Osteoblast (primary cell): ENCODE measurements at regions not wholly inside any gene's neighbourhood (a gene's known extent, or its start where the extent isn't known, plus 50 kb on each side); places are given as distances from the start of the nearest gene placed in this dataset.
A peak's percentile ranks its signal among the peaks of the same experiment; 100 is the strongest.

Experiments
- DNase-seq: peaks from one replicate; pipeline ENCODE4 v3.0.0; 2011; ENCODE audit warnings: low spot score, mixed read lengths; ENCODE audit not compliant: insufficient read length; ENCODE audit errors: missing footprints
- H2AFZ ChIP-seq: 2 replicates; pipeline ENCODE4 v1.6.0; 2011; ENCODE audit warnings: mild to moderate bottlenecking, low read length
- H3K27ac ChIP-seq: 2 replicates; pipeline ENCODE4 v1.5.1; 2011; ENCODE audit warnings: mild to moderate bottlenecking, low read depth, low read length, moderate library complexity
- H3K27me3 ChIP-seq: 2 replicates; pipeline ENCODE4 v1.6.0; 2012; ENCODE audit warnings: mild to moderate bottlenecking, control low read depth, inconsistent platforms, low read length, moderate library complexity; ENCODE audit not compliant: insufficient read depth
- H3K36me3 ChIP-seq: 2 replicates; pipeline ENCODE4 v1.5.1; 2011; ENCODE audit warnings: mild to moderate bottlenecking, low read length, control low read depth, moderate library complexity; ENCODE audit not compliant: insufficient read depth
- H3K4me1 ChIP-seq: 2 replicates; pipeline ENCODE4 v1.5.1; 2011; ENCODE audit warnings: mild to moderate bottlenecking, low read length, control low read depth, moderate library complexity; ENCODE audit not compliant: insufficient read depth
- H3K4me2 ChIP-seq: 2 replicates; pipeline ENCODE4 v1.6.0; 2011; ENCODE audit warnings: mild to moderate bottlenecking, low read length; ENCODE audit not compliant: insufficient read depth
- H3K4me3 ChIP-seq: fragments of 200-600 bp; sonication (generic); 3 replicates; pipeline ENCODE4 v1.5.1; 2012; ENCODE audit warnings: mild to moderate bottlenecking, low read length, inconsistent platforms; ENCODE audit not compliant: insufficient read depth
- H3K79me2 ChIP-seq: 2 replicates; pipeline ENCODE4 v1.6.0; 2012; ENCODE audit warnings: mild to moderate bottlenecking, low read length, control low read depth, inconsistent platforms; ENCODE audit not compliant: insufficient read depth
- H3K9me3 ChIP-seq: 2 replicates; pipeline ENCODE4 v1.5.1; 2011; ENCODE audit warnings: low read depth, low read length, control low read depth
- H4K20me1 ChIP-seq: 2 replicates; pipeline ENCODE4 v1.6.0; 2012; ENCODE audit warnings: mild to moderate bottlenecking, low read length, control low read depth; ENCODE audit not compliant: insufficient read depth
- CTCF ChIP-seq: IDR thresholded peaks from 2 replicates; pipeline ENCODE4 v1.5.1; 2011; ENCODE audit warnings: mild to moderate bottlenecking, low read depth, low read length, moderate library complexity; ENCODE audit errors: extremely low read depth

DNA sequence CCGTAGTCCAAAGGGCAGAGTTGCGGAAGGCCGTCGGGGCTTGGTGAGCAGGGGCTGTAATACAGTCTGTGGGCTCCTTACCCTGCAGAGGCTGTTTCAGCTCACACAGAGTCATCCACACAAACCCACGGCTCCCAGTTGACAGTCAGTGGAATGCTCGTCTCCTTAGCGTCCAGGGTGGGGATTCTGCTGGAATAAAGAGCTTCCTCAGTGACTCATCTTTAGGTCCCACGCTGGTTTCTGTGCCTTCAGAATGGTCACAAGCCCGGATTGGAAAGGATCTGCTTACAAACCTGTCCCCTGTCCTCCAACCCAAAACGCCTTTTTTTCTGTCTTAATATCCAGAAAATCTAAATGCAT, 201.3 kb upstream of the TPM1 start:
- Histone ChIP-seq H3K27ac (no peak overlapping the region), H3K4me1 (peaks cover 18% of the 10 kb centered on the region), H2AFZ (peak overlapping the region; percentile 12), H3K4me3 (no peak overlapping the region), H3K4me2 (no peak overlapping the region), H3K27me3 (no peaks in the 10 kb centered on the region), H3K36me3 (peaks cover 18% of the 10 kb centered on the region), H3K9me3 (no peaks in the 10 kb centered on the region), H3K79me2 (no peaks in the 10 kb centered on the region), H4K20me1 (no peaks in the 10 kb centered on the region)
- DNase-seq: peak; percentile 86
- TF ChIP-seq CTCF: no peak

DNA sequence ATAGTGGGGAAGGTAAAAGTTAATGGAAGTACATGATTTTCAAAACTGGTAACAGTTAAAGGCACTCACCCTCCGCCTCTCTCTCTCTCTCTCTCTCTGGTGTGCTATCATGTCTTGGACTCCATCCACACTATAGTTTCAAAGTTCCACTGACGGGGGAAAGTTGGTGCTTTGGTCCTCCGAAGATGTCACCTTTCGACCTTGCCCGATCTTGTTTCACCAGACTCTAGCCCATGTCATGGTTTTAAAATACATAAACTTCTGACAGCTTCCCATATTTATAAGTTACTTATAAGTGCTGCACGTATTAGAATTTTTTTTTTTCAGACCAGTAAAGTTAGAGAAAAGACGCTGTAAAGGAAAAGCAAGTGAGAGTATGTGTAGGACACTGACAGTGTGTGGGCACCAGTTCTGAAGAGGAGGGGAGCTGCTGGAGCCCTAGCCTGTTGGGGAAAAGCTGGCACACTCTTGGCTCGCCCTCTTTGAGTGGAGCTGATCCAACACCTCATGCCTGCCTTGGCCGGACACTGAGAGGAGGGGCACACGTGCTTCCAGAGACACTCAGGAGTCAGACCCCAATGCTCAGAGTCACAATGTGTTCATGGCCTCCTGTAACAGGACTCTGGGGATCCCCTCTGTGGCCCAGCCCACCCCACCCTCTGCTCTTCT, 200.5 kb upstream of the TPM1 start:
- Histone ChIP-seq H3K27ac (no peak overlapping the region), H3K4me3 (no peak overlapping the region), H4K20me1 (no peaks in the 10 kb centered on the region), H3K9me3 (no peaks in the 10 kb centered on the region), H3K79me2 (no peaks in the 10 kb centered on the region), H3K4me2 (no peak overlapping the region), H3K27me3 (no peaks in the 10 kb centered on the region), H2AFZ (no peak overlapping the region), H3K36me3 (peaks cover 16% of the 10 kb centered on the region), H3K4me1 (peaks cover 18% of the 10 kb centered on the region)
- TF ChIP-seq CTCF: no peak
- DNase-seq: no peak

DNA sequence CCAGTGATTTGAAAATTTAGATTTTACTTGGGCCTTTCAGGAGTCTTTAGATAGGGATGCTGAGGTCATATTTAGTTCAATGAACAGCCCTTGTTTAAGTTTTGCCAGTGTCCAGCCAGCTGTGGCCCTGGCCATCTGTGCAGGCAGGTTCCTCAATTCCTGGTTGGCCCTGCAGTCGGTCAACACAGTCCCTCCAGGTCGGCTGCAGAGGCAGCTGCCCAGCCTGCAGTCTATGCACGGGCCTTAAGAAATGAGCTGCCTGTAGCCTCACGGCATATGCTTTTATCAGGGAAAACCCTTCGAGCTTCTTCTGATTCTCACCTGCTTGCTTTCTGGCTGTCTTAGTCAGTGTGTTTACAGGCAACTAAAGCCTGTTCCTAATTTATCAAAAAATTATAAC, 199.2 kb upstream of the TPM1 start:
- H3K4me2 ChIP-seq: no peak overlapping the region
- no peaks in the 10 kb centered on the region for H3K79me2 ChIP-seq
- H3K27ac ChIP-seq: no peak overlapping the region
- no peak overlapping the region for H2AFZ ChIP-seq
- H3K4me3 ChIP-seq: no peak overlapping the region
- H3K9me3 ChIP-seq: no peaks in the 10 kb centered on the region
- peaks cover 21% of the 10 kb centered on the region for H3K4me1 ChIP-seq
- no peak for TF ChIP-seq CTCF
- no peaks in the 10 kb centered on the region for H3K27me3 ChIP-seq
- DNase-seq: no peak
- no peaks in the 10 kb centered on the region for H4K20me1 ChIP-seq
- H3K36me3 ChIP-seq: peaks cover 16% of the 10 kb centered on the region

DNA sequence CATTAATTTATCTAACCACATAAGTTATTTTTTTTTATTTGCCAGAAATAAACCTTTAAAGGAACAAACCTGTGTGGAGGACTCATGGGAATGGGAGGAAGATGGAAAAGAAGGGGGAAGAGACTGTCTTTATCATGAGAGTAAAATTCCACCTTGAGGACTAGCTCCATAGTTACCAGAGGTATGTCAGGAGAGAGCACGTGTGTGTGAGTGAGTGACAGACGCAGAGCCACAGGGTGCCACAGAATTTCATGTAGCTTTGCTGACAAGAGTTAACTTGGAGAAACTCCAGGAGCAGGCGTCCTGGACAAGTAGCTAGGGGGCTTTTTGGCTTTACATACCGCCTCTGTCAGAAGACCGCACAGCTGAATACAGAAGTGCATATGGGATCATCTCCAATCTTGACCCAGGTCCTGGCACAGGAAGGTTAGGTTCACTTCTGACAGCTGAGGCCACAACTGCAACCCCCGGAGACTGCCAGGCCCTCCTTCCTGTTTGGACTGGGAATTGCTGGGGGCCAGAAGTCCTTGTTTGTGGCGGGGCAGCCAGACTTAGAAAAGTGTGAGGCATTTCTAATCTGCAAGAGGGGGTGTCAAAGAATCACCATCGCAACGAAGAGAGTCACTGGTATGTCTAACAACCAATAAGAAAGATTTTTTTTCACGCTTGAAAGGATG, 197.8 kb upstream of the TPM1 start:
- Histone ChIP-seq H3K27ac (no peak overlapping the region), H3K9me3 (no peaks in the 10 kb centered on the region), H3K27me3 (no peaks in the 10 kb centered on the region), H3K4me2 (no peak overlapping the region), H3K36me3 (peaks cover 3% of the 10 kb centered on the region), H2AFZ (no peak overlapping the region), H3K79me2 (no peaks in the 10 kb centered on the region), H4K20me1 (no peaks in the 10 kb centered on the region), H3K4me1 (peaks cover 34% of the 10 kb centered on the region), H3K4me3 (no peak overlapping the region)
- no peak for DNase-seq
- no peak for TF ChIP-seq CTCF
